Epithelial cell of esophagus (primary cell): ENCODE measurements at regions not wholly inside any gene's neighbourhood (a gene's known extent, or its start where the extent isn't known, plus 50 kb on each side); places are given as distances from the start of the nearest gene placed in this dataset.

Source experiments
- DNase-seq: peaks from one replicate; pipeline ENCODE4 v3.0.0; 2010; ENCODE audit warnings: low read depth
- H3K4me3 ChIP-seq: 2 replicates; pipeline ENCODE4 v1.5.1; 2011; ENCODE audit warnings: mild to moderate bottlenecking, low read length, control low read depth
- CTCF ChIP-seq: IDR thresholded peaks from 2 replicates; pipeline ENCODE4 v1.5.1; 2011; ENCODE audit warnings: low read depth, mild to moderate bottlenecking, low read length, control low read depth, inconsistent platforms; ENCODE audit not compliant: insufficient read depth; ENCODE audit errors: missing control alignments

GRCh38 chr10:121078672-121079102 is 227.5 kb downstream of the WDR11 start:
- DNase-seq = peak; percentile 100
- TF ChIP-seq CTCF = no peak
- H3K4me3 ChIP-seq = no peak overlapping the region

- DNase-seq = no peak
- no peak for TF ChIP-seq CTCF
- H3K4me3 ChIP-seq = no peak overlapping the region
These were observed 228.1 kb downstream of the WDR11 start for GRCh38 chr10:121079226-121079625.

- DNase-seq = no peak
- H3K4me3 ChIP-seq = no peak overlapping the region
- TF ChIP-seq CTCF = no peak
These were observed 229.2 kb downstream of the WDR11 start for GRCh38 chr10:121080281-121080891.

GRCh38 chr10:121081306-121081705 is 230.1 kb downstream of the WDR11 start:
- TF ChIP-seq CTCF = no peak
- no peak for DNase-seq
- no peak overlapping the region for H3K4me3 ChIP-seq

- no peak for DNase-seq
- no peak for TF ChIP-seq CTCF
- no peak overlapping the region for H3K4me3 ChIP-seq
These were observed 231.8 kb downstream of the WDR11 start for GRCh38 chr10:121082984-121083383.

- no peak overlapping the region for H3K4me3 ChIP-seq
- no peak for TF ChIP-seq CTCF
- no peak for DNase-seq
These were observed 233.0 kb downstream of the WDR11 start for GRCh38 chr10:121084016-121084674.

GRCh38 chr10:121084675-121085070 is 233.5 kb downstream of the WDR11 start:
- TF ChIP-seq CTCF = no peak
- no peak for DNase-seq
- no peak overlapping the region for H3K4me3 ChIP-seq
